Loucy (cell line): ENCODE measurements at regions not wholly inside any gene's neighbourhood (a gene's known extent, or its start where the extent isn't known, plus 50 kb on each side); places are given as distances from the start of the nearest gene placed in this dataset.

ENCODE experiments used
- H2AFZ ChIP-seq: fragments of 200-600 bp; sonication (generic); 2 replicates; pipeline ENCODE4 v1.6.0; 2016; ENCODE audit warnings: antibody characterized with exemption, mild to moderate bottlenecking, low read length, moderate library complexity
- H3F3A ChIP-seq: fragments of 200-600 bp; 2 replicates; pipeline ENCODE4 v1.6.0; 2016; ENCODE audit warnings: antibody characterized with exemption, low read depth, mild to moderate bottlenecking
- H3K27me3 ChIP-seq: fragments of 200-600 bp; sonication (generic); 2 replicates; pipeline ENCODE4 v1.6.1; 2014; ENCODE audit warnings: low read length, mild to moderate bottlenecking; ENCODE audit not compliant: insufficient read depth, poor library complexity, severe bottlenecking
- H3K36me3 ChIP-seq: fragments of 200-600 bp; sonication (generic); 2 replicates; pipeline ENCODE4 v1.6.1; 2016; ENCODE audit warnings: low read length; ENCODE audit not compliant: insufficient read depth
- H3K4me1 ChIP-seq: fragments of 200-600 bp; sonication (generic); 2 replicates; pipeline ENCODE4 v1.5.1; 2014; ENCODE audit warnings: low read length, mild to moderate bottlenecking; ENCODE audit not compliant: insufficient read depth, poor library complexity, severe bottlenecking
- H3K4me2 ChIP-seq: fragments of 200-600 bp; sonication (generic); 2 replicates; pipeline ENCODE4 v1.6.0; 2014; ENCODE audit warnings: antibody characterized with exemption, low read length, low read depth, mild to moderate bottlenecking; ENCODE audit not compliant: poor library complexity, severe bottlenecking
- H3K4me3 ChIP-seq: fragments of 200-600 bp; sonication (generic); 2 replicates; pipeline ENCODE4 v1.5.1; 2014; ENCODE audit warnings: low read length, mild to moderate bottlenecking, mixed read lengths; ENCODE audit not compliant: poor library complexity, severe bottlenecking
- H3K79me2 ChIP-seq: fragments of 200-600 bp; sonication (generic); 2 replicates; pipeline ENCODE4 v1.6.1; 2014; ENCODE audit warnings: low read length; ENCODE audit not compliant: insufficient read depth
- H3K9ac ChIP-seq: fragments of 200-600 bp; sonication (generic); 2 replicates; pipeline ENCODE4 v1.6.0; 2014; ENCODE audit warnings: mild to moderate bottlenecking, low read depth, low read length, moderate library complexity; ENCODE audit not compliant: poor library complexity, severe bottlenecking
- H3K9me2 ChIP-seq: fragments of 200-600 bp; sonication (generic); replicated peaks from 2 replicates; pipeline ENCODE4 v1.6.1; 2016; ENCODE audit warnings: low read depth, low read length, mixed read lengths
- H3K9me3 ChIP-seq: fragments of 200-600 bp; sonication (generic); 2 replicates; pipeline ENCODE4 v1.6.1; 2014; ENCODE audit warnings: mild to moderate bottlenecking, antibody characterized with exemption, low read length, low read depth; ENCODE audit not compliant: insufficient read depth
- H4K20me1 ChIP-seq: fragments of 200-600 bp; sonication (generic); 2 replicates; pipeline ENCODE4 v1.6.0; 2014; ENCODE audit warnings: antibody characterized with exemption, low read length, mild to moderate bottlenecking; ENCODE audit not compliant: insufficient read depth, poor library complexity, severe bottlenecking
- EZH2phosphoT487 ChIP-seq: fragments of 200-600 bp; IDR thresholded peaks from 2 replicates; pipeline ENCODE4 v1.6.1; 2018; ENCODE audit warnings: antibody characterized with exemption, mild to moderate bottlenecking, moderate library complexity, borderline replicate concordance
- TF ChIP-seq, protein P1 (sequence below): fragments of 200-600 bp; sonication (generic); conservative IDR thresholded peaks from 2 replicates; pipeline ENCODE4 v1.5.1; 2014; ENCODE audit warnings: mild to moderate bottlenecking, antibody characterized with exemption, low read length

DNA sequence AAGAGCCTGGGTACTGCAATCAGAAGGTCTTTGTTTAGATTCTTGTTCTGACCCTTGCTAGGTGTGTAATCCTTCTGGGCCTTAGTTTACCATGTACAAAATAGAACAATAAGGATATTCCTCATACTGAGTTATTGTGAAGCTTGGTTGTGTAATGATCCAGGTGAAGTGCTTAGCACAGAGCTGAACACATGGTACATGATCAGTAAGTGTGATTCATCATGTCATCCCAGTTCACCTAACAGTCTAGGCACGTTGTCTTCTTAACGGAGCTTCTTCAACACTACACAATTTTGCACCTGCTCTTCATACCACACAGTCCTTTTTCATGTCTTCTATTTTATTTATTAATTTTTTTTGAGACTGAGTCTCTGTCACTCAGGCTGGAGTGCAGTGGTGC is 234.3 kb upstream of the TENM4 start:
- Histone ChIP-seq H3F3A (no peaks in the 10 kb centered on the region), H3K9me3 (no peaks in the 10 kb centered on the region), H4K20me1 (no peaks in the 10 kb centered on the region), H3K79me2 (no peaks in the 10 kb centered on the region), H2AFZ (no peak overlapping the region), H3K4me1 (no peaks in the 10 kb centered on the region), H3K4me2 (no peak overlapping the region), H3K9ac (no peak overlapping the region), H3K27me3 (no peaks in the 10 kb centered on the region), H3K9me2 (no peaks in the 10 kb centered on the region), H3K4me3 (no peak overlapping the region), H3K36me3 (no peaks in the 10 kb centered on the region)
- TF ChIP-seq, protein P1, sequence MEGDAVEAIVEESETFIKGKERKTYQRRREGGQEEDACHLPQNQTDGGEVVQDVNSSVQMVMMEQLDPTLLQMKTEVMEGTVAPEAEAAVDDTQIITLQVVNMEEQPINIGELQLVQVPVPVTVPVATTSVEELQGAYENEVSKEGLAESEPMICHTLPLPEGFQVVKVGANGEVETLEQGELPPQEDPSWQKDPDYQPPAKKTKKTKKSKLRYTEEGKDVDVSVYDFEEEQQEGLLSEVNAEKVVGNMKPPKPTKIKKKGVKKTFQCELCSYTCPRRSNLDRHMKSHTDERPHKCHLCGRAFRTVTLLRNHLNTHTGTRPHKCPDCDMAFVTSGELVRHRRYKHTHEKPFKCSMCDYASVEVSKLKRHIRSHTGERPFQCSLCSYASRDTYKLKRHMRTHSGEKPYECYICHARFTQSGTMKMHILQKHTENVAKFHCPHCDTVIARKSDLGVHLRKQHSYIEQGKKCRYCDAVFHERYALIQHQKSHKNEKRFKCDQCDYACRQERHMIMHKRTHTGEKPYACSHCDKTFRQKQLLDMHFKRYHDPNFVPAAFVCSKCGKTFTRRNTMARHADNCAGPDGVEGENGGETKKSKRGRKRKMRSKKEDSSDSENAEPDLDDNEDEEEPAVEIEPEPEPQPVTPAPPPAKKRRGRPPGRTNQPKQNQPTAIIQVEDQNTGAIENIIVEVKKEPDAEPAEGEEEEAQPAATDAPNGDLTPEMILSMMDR = no peak
- no peak for TF ChIP-seq EZH2phosphoT487

DNA sequence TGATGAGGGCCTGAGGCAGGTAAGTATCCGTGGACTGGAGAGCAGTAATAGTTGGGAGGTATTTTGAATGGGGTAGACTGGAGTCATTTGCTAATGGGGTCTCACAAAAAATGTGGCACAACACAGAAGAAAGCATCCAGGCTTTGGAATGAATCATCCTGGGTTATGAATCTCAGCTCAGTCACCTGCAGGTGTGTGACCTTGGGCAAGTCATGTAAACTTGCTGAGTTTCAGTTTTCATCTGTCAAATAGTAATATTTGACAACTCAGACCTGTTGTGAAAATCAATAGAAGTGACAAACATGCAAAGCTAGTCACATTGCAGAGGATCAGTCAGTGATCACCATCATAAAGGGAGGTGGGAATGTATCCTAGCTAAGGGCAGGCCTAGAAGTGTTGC is 232.0 kb upstream of the TENM4 start:
- Histone ChIP-seq H3K36me3 (no peaks in the 10 kb centered on the region), H3K9me3 (0 out of 2 replicates have a peak, but pooled peaks cover under 1% of the 10 kb centered on the region), H3F3A (no peaks in the 10 kb centered on the region), H3K9ac (no peak overlapping the region), H3K79me2 (no peaks in the 10 kb centered on the region), H3K4me3 (no peak overlapping the region), H3K9me2 (no peaks in the 10 kb centered on the region), H2AFZ (no peak overlapping the region), H4K20me1 (no peaks in the 10 kb centered on the region), H3K4me2 (no peak overlapping the region), H3K27me3 (no peaks in the 10 kb centered on the region), H3K4me1 (no peaks in the 10 kb centered on the region)
- TF ChIP-seq EZH2phosphoT487 = no peak
- TF ChIP-seq, protein P1 = no peak

DNA sequence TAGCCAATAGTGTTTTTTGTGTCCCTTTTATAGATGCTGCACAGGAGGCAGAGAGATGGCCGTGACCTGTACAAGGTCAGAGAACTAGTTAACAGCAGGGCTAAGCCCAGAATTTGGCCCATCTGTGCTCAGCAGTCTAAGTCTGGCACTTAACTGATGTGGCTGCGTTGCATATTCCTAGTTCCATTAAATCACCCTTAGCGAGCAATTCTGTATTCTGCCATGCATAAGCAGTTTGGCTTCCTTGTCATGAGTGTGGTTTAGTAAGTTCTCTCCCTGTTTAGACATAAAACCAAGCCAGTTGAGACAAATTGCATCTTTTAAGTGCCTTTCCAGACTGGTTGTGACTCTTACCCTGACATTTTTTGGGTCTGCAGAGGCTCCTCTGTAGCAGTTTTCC is 230.6 kb upstream of the TENM4 start:
- Histone ChIP-seq H3K9ac (no peak overlapping the region), H3K4me2 (no peak overlapping the region), H3K79me2 (no peaks in the 10 kb centered on the region), H3K27me3 (no peaks in the 10 kb centered on the region), H3F3A (no peaks in the 10 kb centered on the region), H4K20me1 (no peaks in the 10 kb centered on the region), H3K36me3 (no peaks in the 10 kb centered on the region), H3K4me3 (no peak overlapping the region), H2AFZ (no peak overlapping the region), H3K9me2 (no peaks in the 10 kb centered on the region), H3K9me3 (0 out of 2 replicates have a peak, but pooled peaks cover 3% of the 10 kb centered on the region), H3K4me1 (no peaks in the 10 kb centered on the region)
- TF ChIP-seq, protein P1 = no peak
- no peak for TF ChIP-seq EZH2phosphoT487
